ENCODE measurements at regions not wholly inside any gene's neighbourhood (a gene's known extent, or its start where the extent isn't known, plus 50 kb on each side); places are given as distances from the start of the nearest gene placed in this dataset.

GRCh38 chr7:4445777-4446176, 236.3 kb upstream of the FOXK1 start:
- TF ChIP-seq CTCF (conservative IDR thresholded peaks at IDR 0.05; ENCODE audit: low read depth in 2 of 2) (no peak), EZH2phosphoT487 (IDR thresholded peaks at IDR 0.05; ENCODE audit: unreplicated experiment) (no peak), POLR2AphosphoS5 (IDR thresholded peaks at IDR 0.05; ENCODE audit: low read depth) (no peak), EZH2 (IDR thresholded peaks at IDR 0.05; ENCODE audit: low read depth, unreplicated experiment) (no peak), CREB1 (CRISPR knock-in tag; IDR thresholded peaks at IDR 0.05; ENCODE audit: low read depth) (no peak), NANOG (IDR thresholded peaks at IDR 0.05; ENCODE audit: borderline replicate concordance) (no peak)
- TF ChIP-seq, protein P1, sequence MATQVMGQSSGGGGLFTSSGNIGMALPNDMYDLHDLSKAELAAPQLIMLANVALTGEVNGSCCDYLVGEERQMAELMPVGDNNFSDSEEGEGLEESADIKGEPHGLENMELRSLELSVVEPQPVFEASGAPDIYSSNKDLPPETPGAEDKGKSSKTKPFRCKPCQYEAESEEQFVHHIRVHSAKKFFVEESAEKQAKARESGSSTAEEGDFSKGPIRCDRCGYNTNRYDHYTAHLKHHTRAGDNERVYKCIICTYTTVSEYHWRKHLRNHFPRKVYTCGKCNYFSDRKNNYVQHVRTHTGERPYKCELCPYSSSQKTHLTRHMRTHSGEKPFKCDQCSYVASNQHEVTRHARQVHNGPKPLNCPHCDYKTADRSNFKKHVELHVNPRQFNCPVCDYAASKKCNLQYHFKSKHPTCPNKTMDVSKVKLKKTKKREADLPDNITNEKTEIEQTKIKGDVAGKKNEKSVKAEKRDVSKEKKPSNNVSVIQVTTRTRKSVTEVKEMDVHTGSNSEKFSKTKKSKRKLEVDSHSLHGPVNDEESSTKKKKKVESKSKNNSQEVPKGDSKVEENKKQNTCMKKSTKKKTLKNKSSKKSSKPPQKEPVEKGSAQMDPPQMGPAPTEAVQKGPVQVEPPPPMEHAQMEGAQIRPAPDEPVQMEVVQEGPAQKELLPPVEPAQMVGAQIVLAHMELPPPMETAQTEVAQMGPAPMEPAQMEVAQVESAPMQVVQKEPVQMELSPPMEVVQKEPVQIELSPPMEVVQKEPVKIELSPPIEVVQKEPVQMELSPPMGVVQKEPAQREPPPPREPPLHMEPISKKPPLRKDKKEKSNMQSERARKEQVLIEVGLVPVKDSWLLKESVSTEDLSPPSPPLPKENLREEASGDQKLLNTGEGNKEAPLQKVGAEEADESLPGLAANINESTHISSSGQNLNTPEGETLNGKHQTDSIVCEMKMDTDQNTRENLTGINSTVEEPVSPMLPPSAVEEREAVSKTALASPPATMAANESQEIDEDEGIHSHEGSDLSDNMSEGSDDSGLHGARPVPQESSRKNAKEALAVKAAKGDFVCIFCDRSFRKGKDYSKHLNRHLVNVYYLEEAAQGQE (IDR thresholded peaks at IDR 0.05; ENCODE audit: unreplicated experiment), result no peak
